Transverse colon (tissue), 3 donors: ENCODE measurements at regions not wholly inside any gene's neighbourhood (a gene's known extent, or its start where the extent isn't known, plus 50 kb on each side); places are given as distances from the start of the nearest gene placed in this dataset.

Experiments
- POLR2A ChIP-seq: fragments of 450-650 bp; IDR thresholded peaks from one replicate; pipeline ENCODE4 v1.6.1; 2016; ENCODE audit warnings: antibody characterized with exemption, mild to moderate bottlenecking, moderate library complexity
- TF ChIP-seq, protein P1 (sequence below), 5 experiments: fragments of 200-600 bp in 3 of 5; fragments of 450-650 bp in 2 of 5; sonication (generic) in 3 of 5; IDR thresholded peaks; 1 replicate in 2 of 5; 2 replicates in 3 of 5; pipeline ENCODE4 v1.5.1; 2016 to 2017; ENCODE audit warnings: antibody characterized with exemption in 5 of 5, inconsistent platforms in 3 of 5, mild to moderate bottlenecking in 2 of 5, moderate library complexity in 1 of 5

GRCh38 chr17:71993363-71993762 lies 127.5 kb upstream of the SOX9 start:
- TF ChIP-seq POLR2A, result no peak
- TF ChIP-seq, protein P1, sequence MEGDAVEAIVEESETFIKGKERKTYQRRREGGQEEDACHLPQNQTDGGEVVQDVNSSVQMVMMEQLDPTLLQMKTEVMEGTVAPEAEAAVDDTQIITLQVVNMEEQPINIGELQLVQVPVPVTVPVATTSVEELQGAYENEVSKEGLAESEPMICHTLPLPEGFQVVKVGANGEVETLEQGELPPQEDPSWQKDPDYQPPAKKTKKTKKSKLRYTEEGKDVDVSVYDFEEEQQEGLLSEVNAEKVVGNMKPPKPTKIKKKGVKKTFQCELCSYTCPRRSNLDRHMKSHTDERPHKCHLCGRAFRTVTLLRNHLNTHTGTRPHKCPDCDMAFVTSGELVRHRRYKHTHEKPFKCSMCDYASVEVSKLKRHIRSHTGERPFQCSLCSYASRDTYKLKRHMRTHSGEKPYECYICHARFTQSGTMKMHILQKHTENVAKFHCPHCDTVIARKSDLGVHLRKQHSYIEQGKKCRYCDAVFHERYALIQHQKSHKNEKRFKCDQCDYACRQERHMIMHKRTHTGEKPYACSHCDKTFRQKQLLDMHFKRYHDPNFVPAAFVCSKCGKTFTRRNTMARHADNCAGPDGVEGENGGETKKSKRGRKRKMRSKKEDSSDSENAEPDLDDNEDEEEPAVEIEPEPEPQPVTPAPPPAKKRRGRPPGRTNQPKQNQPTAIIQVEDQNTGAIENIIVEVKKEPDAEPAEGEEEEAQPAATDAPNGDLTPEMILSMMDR (IDR thresholded peaks at IDR 0.05), result no peak
